Body of pancreas (tissue), 4 donors: ENCODE measurements at regions not wholly inside any gene's neighbourhood (a gene's known extent, or its start where the extent isn't known, plus 50 kb on each side); places are given as distances from the start of the nearest gene placed in this dataset.

Experiments used
- POLR2A ChIP-seq, 3 donors: fragments of 450-650 bp; IDR thresholded peaks; one replicate each; pipeline ENCODE4 v1.6.1; 2016; ENCODE audit warnings: antibody characterized with exemption in 3 of 3, mild to moderate bottlenecking in 2 of 3
- TF ChIP-seq, protein P1 (sequence below), 7 experiments: fragments of 450-650 bp in 4 of 7; fragments of 200-600 bp in 3 of 7; sonication (generic) in 3 of 7; IDR thresholded peaks; one replicate each; pipeline ENCODE4 v1.5.1; 2016 to 2019; ENCODE audit warnings: antibody characterized with exemption in 7 of 7

GRCh38 chr6:1554476-1555310 lies 55.0 kb upstream of the FOXC1 start:
- TF ChIP-seq, protein P1, sequence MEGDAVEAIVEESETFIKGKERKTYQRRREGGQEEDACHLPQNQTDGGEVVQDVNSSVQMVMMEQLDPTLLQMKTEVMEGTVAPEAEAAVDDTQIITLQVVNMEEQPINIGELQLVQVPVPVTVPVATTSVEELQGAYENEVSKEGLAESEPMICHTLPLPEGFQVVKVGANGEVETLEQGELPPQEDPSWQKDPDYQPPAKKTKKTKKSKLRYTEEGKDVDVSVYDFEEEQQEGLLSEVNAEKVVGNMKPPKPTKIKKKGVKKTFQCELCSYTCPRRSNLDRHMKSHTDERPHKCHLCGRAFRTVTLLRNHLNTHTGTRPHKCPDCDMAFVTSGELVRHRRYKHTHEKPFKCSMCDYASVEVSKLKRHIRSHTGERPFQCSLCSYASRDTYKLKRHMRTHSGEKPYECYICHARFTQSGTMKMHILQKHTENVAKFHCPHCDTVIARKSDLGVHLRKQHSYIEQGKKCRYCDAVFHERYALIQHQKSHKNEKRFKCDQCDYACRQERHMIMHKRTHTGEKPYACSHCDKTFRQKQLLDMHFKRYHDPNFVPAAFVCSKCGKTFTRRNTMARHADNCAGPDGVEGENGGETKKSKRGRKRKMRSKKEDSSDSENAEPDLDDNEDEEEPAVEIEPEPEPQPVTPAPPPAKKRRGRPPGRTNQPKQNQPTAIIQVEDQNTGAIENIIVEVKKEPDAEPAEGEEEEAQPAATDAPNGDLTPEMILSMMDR (IDR thresholded peaks at IDR 0.05) = peak; percentile 10 to 66 (median 46)
- peak in 1 of 3 donors; percentile 35 for TF ChIP-seq POLR2A (IDR thresholded peaks at IDR 0.05)
